BJ (cell line): ENCODE measurements at regions not wholly inside any gene's neighbourhood (a gene's known extent, or its start where the extent isn't known, plus 50 kb on each side); places are given as distances from the start of the nearest gene placed in this dataset.

ENCODE experiments used
- CTCF ChIA-PET: fragments of 350-600 bp; formaldehyde crosslinking; extraction: SDS; loops from one replicate; lab custom pipeline; 2021; ENCODE audit warnings: antibody characterized with exemption, inconsistent platforms; lab: Yijun Ruan, JAX
- POLR2A ChIA-PET: fragments of 300-600 bp; sonication (Branson Sonifier 250); formaldehyde crosslinking; extraction: SDS; loops from one replicate; lab custom pipeline; 2021; ENCODE audit warnings: antibody characterized with exemption; lab: Charles Lee
- DNase-seq: peaks from one replicate; pipeline ENCODE4 v3.0.0-alpha.2; 2011; ENCODE audit warnings: low read depth
- H3K27me3 ChIP-seq: 2 replicates; pipeline ENCODE4 v1.6.0; 2011; ENCODE audit warnings: low read length; ENCODE audit not compliant: control insufficient read depth, insufficient read depth
- H3K36me3 ChIP-seq: 2 replicates; pipeline ENCODE4 v1.5.1; 2011; ENCODE audit warnings: low read length; ENCODE audit not compliant: control insufficient read depth, insufficient read depth
- H3K4me3 ChIP-seq: 2 replicates; pipeline ENCODE4 v1.5.1; 2011; ENCODE audit warnings: low read depth, mild to moderate bottlenecking, control low read depth, low read length
- CTCF ChIP-seq: IDR thresholded peaks from 2 replicates; pipeline ENCODE4 v1.5.1; 2011; ENCODE audit warnings: low read depth, mild to moderate bottlenecking, control low read depth, inconsistent platforms, low read length, moderate library complexity; ENCODE audit not compliant: insufficient read depth

DNA sequence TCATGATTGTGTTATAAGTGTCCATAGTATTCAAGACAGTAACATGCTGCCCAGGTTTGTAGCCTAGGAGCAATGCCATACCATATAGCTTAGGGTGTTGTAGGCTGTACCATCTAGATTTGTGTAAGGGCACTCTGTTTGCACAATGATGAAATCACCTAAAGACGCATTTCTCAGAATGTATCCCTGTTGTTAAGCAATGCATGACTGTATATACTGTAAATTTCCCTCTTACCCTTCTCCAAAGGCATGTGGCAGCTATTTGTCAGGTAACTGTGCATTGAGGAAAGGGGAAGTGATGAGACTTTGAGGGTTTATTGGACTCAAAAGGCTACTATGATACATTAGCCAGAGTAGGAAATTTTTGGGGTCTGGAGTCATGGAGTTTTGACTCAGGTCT lies 180.8 kb downstream of the VAPA start:
- H3K27me3 ChIP-seq: no peaks in the 10 kb centered on the region
- no peak for DNase-seq
- H3K36me3 ChIP-seq: no peaks in the 10 kb centered on the region
- no peak for TF ChIP-seq CTCF
- no peak overlapping the region for H3K4me3 ChIP-seq
- ChIA-PET POLR2A (no interaction called here), CTCF (interaction anchor here (1.0 to 1.2 kb wide), 2 partner anchors 10 to 348 kb away, joined by 3 read pairs; no protein-coding TSS in a partner anchor)

- H3K4me3 ChIP-seq: no peak overlapping the region
- no peaks in the 10 kb centered on the region for H3K36me3 ChIP-seq
- TF ChIP-seq CTCF: no peak
- H3K27me3 ChIP-seq: no peaks in the 10 kb centered on the region
- ChIA-PET CTCF (interaction anchor here (0.5 to 1.2 kb wide), 3 partner anchors 10 to 347 kb away, joined by 3 read pairs; no protein-coding TSS in a partner anchor), POLR2A (no interaction called here)
- no peak for DNase-seq
Observed at GRCh38 chr18:10095356-10095755, 181.5 kb downstream of the VAPA start.

- POLR2A ChIA-PET: no interaction called here
- Histone ChIP-seq H3K36me3 (no peaks in the 10 kb centered on the region), H3K27me3 (0 out of 2 replicates have a peak, but pooled peaks cover 1% of the 10 kb centered on the region), H3K4me3 (no peak overlapping the region)
- CTCF ChIA-PET: interaction anchor here (0.7 to 1.7 kb wide), 2 partner anchors 50 to 420 kb away, joined by 3 read pairs; no protein-coding TSS in a partner anchor
- DNase-seq: no peak
- TF ChIP-seq CTCF: no peak
Observed at GRCh38 chr18:10099539-10100140, 185.8 kb downstream of the VAPA start.

DNA sequence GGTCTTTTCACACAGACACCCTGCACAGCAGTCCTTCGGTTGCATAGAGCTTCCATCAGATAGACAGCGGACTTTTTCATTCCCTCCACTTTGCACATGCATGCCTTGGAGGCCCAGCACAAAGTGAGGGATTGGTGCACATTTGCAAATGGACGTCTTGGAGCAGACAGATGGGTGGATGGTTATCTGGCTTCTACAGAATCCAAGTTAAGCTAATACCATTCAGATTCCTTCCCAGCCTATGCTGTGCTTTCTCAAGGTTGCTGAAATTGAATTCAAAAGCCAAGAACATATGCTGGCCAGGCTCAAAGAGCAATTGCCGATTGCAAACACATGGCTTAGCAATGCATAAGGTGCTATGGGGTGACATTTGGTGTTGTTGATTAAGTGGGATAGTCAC lies 186.4 kb downstream of the VAPA start:
- ChIA-PET CTCF (interaction anchor here (1.7 kb wide), 1 partner anchor 419 kb away, joined by 3 read pairs; no protein-coding TSS in a partner anchor), POLR2A (no interaction called here)
- H3K4me3 ChIP-seq: no peak overlapping the region
- H3K27me3 ChIP-seq: 0 out of 2 replicates have a peak, but pooled peaks cover 1% of the 10 kb centered on the region
- DNase-seq: no peak
- H3K36me3 ChIP-seq: no peaks in the 10 kb centered on the region
- no peak for TF ChIP-seq CTCF

DNA sequence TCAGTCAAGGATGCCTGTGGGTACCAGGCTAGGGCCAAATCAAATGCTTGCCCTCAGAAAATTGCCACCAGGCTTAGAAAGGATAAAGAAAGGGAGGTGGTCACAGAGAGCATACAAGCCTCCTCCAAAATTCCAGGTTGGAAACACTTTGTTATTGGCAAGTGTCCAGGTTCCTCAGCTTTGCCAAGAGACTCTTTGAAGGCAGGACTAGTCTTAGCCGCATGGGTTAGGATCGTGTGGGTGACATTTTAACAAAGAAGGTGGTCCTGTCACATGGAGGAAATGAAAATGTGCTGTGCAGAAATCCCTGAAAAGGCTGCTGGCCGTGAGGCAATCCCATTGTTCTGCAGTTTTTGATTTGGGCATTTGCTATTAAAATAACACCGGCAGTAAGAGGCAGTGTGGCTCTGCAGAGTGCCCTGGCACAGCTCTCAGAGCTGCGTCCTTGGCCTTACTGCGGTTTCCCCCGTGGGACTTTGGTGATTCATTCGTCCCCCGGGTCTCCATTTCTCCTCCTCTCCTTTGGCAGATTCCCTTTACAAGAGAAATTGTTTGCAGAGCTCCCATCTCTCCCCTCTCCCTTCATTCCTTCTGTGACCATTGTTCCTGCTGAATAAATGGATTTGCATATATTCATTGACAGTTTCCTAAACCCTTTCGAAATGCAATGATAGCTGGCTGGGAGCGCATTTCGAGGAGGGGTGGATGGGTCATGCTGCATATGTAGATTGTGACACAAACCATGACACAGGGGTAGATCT lies 187.3 kb downstream of the VAPA start:
- no peak for TF ChIP-seq CTCF
- Histone ChIP-seq H3K27me3 (0 out of 2 replicates have a peak, but pooled peaks cover 1% of the 10 kb centered on the region), H3K36me3 (no peaks in the 10 kb centered on the region), H3K4me3 (no peak overlapping the region)
- ChIA-PET CTCF (interaction anchor here (0.7 to 1.1 kb wide), 3 partner anchors 11 to 416 kb away, joined by 3 to 5 read pairs (median 4); no protein-coding TSS in a partner anchor), POLR2A (no interaction called here)
- DNase-seq: no peak
